GM19372 (cell line): ENCODE measurements at regions not wholly inside any gene's neighbourhood (a gene's known extent, or its start where the extent isn't known, plus 50 kb on each side); places are given as distances from the start of the nearest gene placed in this dataset.
"Not testable (repeated sequence)": the region's sequence is repeated elsewhere in the genome, so short reads cannot be mapped to it uniquely, and the experiment has no call there.

Experiments
- ATAC-seq: cut with Tn5 transposase; IDR thresholded peaks from one replicate; pipeline ENCODE4 v1.9.1; 2021; ENCODE audit warnings: mild to moderate bottlenecking, low read depth, moderate library complexity; ENCODE audit not compliant: unreplicated experiment

DNA sequence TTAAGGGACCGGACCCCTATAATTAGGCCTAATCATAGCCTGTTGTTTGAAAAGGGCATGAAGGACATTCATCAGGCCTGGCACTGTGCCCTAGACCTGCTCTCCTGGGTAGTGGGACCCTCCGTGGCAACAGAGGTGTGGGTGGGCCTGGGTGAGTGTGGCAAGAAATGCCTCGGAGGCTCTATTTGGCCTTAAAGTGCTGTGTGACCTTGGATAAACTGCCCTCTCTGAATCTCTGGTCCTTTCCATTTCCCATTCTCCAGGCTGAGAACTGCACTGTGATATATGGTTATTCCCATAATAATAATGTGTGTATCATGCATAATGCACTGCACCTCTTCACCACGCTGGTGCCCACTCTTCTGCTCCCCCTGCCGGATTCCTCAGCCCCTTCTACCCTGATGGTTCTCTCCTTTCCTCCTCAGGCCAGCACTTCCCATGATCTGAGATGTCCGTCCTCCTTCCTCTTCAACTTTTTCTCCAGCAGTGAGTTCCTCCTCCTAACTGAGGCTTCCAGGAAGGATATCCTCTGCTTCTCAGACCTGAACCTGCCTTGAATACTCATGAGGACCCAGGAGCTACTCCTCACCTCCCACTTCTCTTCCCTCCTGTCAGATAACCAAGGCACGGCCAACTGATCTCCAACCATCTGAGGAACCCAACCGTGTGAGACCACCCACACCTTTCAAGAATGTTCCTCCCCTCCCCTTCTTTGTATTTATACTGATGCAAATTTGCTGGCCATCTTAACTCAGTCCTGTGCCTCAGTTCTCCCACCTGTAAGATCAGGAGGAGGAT is 111.0 kb upstream of the PZP start:
- ATAC-seq = no peak

DNA sequence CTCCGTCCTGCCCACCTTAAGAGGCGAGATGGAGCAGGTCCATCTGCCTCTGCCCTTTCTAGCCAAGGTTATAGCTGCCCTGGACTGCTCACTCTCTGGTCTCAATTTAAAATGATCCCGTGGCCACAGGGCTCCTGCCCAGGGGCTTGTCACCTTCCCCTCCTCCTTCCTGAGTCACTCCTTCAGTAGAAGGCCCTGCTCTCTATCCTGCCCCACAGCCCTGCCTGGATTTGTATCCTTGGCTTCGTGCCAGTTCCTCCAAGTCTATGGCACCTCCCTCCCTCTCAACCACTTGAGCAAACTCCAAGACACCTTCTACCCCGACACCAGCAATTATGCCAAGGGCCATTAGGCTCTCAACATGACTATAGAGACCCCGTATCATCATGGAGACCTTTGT is 105.3 kb upstream of the PZP start:
- not testable (repeated sequence) for ATAC-seq

DNA sequence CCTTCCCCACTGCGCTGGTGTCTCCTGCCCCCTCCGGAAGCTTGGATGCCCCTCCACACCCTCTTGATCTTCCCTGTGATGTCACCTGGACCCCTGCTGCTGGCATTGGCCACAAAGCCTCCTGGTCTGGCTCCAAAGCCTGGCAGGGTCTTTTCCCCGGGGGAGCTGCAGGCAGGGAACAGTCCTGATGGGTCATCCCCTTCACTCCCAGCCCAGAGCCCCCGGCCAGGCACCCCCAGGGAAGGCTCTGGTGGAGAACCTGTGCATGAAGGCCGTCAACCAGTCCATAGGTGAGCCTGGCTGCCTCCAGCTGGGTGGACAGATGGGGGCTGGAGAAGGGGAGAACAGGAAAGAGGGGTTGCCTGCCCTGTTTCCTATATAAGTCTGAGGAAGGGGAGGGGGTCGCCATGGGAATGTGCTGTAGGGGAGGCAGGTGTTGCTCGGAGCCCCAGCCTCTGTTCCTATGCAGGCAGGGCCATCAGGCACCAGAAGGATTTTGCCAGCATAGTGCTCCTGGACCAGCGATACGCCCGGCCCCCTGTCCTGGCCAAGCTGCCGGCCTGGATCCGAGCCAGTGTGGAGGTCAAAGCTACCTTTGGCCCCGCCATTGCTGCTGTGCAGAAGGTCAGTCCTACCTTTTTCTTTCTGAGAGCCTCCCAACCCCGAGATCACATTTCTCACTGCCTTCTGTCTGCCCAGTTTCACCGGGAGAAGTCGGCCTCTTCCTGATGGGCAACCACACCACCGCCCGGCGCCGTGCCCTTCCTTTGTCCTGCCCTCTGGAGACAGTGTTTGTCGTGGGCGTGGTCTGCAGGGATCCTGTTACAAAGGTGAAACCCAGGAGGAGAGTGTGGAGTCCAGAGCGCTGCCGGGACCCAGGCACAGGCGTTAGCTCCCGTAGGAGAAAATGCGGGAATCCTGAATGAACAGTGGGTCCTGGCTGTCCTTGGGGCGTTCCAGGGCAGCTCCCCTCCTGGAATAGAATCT is 104.5 kb upstream of the PZP start:
- ATAC-seq = not testable (repeated sequence)

DNA sequence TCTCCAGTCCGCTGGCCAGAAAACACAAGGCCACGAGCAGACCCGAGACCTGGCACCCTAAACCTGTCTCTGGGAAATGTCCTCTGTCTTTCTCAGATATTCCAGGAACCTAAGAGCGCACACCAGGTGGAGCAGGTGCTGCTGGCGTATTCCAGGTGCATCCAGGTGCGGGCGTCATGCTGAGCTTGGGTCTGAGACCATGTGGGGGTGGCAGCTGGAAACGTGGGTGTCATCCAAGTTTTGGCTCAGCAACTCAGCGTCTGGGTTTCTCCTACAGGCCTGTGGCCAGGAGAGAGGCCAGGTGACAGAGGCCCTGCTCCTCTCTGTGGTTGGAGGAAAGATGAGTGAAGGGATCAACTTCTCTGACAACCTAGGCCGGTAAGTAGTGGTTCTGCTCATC is 103.3 kb upstream of the PZP start:
- ATAC-seq = not testable (repeated sequence)

DNA sequence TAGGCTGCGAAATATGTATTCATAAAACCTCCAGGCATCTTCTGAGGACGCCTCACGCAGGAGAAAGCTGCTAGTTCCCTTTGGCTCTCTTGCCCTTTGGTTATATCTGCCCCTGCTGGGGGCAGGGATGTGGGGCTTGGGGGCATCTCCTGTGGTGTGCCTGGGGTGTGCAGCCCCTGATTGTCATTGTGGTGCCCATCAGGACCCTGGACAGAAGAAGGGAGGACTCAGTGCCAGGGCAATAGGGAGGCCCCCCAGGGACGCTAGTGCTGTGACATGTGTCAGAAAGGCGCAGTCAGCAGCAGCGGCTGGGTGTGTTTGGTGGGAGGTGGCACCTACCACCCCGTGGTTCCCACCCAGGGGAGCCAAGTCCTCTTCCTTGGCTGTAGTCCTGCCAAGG is 102.5 kb upstream of the PZP start:
- ATAC-seq = not testable (repeated sequence)

DNA sequence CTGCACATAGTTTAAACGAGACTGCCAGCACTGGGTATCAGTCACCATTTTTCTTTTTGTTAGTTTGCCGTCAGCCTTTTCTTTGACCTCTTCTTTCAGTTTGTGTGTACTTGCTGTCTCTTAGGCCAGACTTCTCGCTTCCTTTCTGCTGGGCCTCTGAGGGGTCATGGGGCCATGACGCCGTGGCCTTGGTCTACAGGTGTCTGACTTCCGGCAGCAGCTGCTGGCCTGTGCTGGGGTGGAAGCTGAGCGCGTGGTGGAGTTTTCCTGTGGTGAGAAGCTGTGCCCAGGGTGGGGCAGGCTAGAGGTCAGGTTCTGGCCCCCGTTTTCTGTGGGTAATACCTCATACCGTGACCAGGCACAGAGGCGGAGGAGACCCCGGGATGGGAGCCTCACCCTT is 101.6 kb upstream of the PZP start:
- not testable (repeated sequence) for ATAC-seq

DNA sequence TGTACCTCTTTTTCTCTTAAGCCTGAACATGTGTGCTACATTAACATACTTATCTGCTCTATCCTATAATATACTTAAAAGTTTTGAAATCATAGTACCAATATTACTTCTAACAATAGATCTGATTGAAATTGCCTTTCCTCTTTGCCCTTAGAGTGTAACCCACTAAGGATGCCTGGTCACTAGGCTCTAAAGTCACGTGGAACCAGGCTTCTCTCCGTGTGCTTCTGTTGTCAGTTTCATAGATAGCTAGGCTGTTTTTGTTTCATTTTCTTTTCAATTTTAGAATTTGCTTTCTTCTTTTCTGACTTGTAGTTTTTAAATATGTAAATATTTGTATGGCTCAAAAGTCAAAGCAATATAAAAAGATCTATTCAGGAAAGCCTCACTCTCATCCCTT is 100.5 kb upstream of the PZP start:
- not testable (repeated sequence) for ATAC-seq

DNA sequence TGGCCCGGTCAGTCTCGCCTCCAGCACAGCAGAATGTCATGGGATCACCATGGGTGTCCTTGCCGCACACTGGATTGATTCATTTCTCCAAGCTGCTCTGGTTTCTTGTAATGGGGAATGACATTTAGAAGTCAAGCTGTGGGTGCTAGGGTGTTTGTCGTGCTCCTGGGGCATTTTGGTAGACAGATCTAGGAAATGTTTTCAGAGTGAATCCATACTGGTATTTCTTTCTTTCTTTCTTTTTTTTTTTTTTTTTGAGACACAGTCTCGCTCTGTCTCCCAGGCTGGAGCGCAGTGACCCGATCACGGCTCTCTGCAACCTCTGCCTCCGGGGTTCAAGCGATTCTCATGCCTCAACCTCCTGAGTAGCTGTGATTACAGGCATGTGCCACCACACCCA is 100.0 kb upstream of the PZP start:
- ATAC-seq = not testable (repeated sequence)

DNA sequence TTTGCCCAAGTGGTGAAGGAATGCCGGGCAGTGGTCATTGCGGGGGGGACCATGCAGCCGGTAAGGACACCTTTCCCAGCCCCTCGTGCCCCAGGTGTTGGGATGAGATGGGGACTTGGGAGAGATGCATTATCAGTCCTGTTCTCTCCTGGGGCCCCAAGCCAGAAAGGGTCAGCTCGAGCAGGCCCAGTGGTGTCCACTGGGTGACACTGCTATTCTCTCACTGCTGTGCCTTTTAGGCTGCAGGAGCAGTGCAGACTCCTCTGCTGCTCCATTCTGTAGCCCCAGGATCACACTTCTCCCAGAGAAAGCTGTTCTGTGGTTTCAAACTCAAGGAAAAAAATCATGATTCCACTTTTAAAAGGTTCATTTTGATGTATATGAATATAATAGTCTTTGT is 99.1 kb upstream of the PZP start:
- not testable (repeated sequence) for ATAC-seq

DNA sequence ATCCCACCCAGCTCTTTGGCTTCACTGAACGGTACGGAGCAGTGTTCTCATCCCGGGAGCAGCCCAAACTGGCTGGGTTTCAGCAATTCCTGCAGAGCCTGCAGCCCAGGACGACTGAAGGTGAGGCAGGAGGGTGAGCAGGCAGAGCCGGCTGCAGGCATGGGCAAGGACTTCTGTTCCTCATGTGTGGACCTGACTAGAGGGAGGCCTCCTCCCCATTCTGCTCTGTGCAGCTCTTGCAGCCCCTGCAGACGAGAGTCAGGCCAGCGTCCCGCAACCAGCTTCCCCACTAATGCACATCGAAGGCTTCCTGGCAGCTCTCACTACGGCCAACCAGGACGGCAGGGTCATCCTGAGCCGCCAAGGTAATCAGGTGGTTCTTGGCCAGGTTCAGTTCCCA is 97.8 kb upstream of the PZP start:
- ATAC-seq = not testable (repeated sequence)

DNA sequence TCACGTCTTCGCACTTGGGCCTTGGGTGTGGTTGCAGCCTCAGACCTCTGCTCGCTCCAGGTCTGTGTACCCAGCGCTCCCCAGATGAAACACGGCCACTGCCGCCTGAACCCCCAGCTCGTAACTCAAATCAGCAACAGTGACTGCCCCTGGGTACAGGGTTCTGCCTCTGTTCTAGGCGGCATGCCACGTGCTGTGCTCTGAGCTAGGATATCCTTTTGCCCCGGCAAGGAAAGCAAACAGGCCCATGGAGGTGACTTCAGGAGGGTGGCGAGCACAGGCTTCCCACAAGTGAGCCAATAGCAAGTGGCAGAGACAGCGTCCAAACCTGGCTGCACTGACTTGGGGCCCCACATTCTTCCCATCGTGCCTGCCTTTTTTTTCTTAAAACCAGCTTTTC is 96.3 kb upstream of the PZP start:
- not testable (repeated sequence) for ATAC-seq

DNA sequence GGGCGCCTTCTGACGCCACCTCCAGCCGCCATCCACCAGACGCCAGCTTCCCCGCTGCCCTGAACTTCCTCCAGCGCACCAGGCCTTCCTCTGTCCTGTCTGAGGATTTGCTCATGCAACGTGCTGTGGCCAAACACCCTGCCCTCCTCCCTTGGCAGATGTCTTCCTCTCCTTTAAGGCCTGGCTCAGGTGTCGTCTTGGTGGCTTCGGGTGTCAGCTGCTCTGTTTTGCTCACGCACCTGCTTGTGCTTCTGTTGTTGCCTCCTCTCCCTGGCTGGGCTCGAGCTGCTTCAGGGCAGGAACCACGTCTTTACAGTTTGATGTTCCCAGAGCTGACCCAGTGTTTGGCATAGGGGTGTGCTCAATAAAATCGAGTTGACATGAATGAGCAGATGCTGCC is 87.7 kb upstream of the PZP start:
- ATAC-seq = not testable (repeated sequence)

DNA sequence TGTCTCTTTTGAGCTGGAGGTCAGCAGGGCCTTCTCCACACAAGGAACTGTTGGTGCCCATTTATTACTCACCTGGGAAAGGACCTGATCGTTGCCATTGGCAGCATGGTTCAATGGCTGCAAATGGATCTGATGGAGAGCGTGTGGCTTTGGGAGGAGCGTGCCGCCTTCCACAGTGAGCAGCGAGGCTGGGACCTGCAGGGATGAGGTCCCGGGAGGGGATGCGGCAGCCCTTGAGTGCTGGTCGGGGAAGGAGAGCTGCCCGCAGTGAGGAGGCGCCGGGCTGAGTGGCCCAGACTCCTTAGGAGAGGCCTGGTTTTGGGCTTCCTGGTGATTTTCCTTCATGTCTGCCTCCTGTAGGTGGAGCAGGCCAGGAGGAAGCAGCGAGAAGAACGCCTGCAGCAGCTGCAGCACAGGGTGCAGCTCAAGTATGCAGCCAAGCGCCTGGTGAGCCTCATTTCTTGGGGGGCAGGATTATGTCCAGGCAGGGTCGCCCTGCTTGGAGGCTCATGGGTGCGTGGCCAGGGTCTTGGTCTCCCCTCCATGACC is 86.0 kb upstream of the PZP start:
- not testable (repeated sequence) for ATAC-seq

DNA sequence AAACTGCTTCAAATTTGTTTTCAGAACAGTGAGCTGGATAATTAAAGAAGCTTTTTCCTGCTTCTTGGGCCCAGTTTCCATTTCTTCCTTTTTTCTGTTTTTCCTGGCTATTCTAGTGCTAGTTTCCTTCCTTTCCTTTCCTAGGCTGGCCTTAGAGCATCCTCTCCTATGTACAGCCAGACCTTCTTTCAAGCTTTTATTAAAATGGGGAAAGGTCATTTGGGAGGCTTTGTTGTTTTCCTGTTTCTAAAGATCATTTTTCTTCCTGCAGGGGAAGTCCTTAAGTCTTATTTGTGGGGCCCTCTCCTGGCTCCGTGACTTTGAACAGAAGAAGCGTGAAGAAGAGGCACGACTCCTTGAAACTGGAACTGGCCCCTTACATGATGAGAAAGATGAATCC is 85.2 kb upstream of the PZP start:
- ATAC-seq = not testable (repeated sequence)

DNA sequence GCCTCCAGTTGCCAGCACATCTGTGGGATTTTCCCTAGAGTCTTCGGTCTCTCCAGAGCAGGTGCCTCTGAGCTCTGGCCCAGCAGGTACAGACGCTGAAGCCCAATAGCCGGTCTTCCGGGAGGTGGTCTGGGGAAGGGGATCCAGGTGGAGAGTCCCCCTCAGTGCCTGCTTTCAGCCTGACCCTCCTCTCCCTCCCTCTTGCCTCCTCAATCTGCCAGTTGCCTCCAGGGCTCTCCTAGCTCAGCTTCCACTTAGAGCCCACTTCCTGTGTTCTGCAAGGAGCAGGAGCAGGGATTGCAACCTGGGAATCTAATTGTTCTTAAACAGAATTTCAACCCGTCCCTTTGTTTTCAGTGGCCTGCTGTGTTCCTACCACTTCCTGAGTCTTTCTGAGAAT is 81.8 kb upstream of the PZP start:
- not testable (repeated sequence) for ATAC-seq

DNA sequence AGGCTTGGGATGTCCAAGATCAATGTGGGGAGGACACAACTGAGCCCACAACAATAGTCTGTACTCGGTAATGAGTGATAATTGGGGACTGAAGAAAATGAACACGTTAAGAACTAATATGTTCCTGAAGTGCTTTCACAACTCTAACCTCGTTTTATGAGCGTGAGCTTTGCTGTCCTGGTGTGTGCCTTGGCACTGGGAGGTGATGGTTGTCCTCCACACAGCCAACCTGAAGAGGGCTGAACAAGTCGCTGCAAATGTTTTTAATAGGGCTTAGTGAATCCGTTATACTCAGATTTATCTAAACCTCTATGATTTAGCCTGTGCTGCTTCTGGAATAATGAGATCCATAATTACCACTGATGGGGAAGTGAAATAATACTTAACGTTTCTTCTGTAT is 76.5 kb upstream of the PZP start:
- ATAC-seq = not testable (repeated sequence)

DNA sequence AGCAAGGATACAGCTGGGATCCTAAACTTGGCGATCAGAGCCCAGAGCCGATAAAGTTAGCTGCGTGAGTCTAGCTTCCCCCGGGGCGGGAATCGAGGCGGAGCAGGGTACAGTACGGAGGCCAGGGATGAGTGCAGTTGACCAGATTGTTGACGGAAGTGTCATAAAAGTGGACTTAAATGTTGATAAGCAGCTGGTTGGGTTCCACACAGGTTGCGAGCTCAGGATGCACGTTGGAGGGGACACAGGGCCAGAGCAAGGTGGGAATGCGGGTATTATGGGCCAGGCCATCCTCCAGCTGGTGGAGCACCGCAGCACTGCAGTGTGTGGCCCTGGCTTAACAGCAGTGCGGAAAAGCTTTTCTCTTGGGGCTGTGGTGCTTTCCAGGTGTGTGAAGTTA is 76.0 kb upstream of the PZP start:
- ATAC-seq = not testable (repeated sequence)

DNA sequence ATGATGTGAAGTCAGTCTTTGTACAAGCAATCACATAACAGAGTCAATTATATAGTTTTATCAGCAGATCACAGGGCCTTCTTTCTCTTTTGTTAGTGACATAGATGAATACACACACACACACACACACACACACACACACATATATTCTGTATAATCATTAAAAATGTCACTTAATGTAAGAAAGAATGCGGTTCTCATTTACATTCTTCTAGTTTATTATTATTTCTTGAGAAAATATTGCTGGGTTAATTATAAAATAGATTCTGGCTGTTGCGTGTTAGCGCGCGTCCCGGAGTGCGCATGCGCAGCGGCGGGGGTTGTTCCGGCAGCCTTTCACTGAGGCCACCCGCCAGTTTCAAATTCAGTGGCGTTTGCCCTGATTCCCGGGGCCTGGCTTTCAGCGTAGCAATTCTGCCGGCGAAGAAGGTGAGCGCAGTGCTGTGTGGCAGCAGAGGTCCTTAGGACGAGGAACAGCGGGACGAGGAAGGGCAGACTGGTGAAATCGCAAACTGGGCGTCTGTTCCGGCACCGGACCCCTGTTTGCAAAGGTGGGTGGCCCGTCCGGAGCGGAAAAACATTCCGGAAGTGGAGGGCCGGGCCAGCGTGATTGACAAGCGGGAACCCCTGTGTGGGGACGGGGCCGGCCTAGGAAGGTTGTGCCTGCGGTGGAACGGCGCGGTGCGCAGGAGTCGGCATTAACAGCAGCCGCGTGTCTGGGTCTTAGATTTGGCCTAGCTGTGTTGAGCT is 75.3 kb upstream of the PZP start:
- peak; percentile 55 for ATAC-seq

DNA sequence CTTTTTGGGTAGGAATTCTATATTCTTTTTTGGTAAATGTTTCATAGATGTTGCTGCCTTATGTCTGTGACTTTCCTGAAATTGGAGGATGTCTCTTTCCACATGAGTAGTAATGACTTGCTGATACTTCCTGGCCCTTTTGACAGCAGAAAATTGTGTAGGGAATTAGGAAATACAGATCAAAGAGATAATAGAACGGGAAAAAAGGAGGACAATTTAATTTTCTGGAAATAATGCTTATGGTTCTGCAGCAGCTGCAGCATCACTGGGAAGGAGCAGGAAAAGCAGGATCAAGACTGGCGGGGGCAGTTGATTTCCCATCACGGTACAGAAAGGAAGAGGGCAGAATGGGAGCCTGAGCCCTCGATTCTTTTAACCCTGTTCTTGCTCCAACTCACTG is 68.8 kb upstream of the PZP start:
- ATAC-seq = no peak

DNA sequence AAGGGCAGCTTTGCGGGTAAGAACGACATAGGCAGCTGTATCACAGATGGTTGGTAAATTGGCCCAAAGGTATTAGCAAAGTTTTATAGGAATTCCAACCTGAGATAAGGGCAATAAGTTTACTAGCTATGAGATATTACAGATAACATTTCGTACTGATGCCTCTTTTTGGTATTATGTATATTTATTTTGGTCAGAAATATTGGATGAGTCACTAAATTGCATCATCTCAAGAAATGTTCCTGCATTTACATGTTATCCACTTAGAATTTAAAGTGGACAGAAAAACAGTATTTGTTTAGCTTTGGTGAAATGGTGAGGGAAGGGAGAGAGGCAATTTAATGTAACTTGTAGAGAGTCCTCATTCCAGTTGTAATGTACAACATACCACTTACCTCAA is 65.1 kb upstream of the PZP start:
- no peak for ATAC-seq
